Lower leg skin (tissue), 3 donors: ENCODE measurements at regions not wholly inside any gene's neighbourhood (a gene's known extent, or its start where the extent isn't known, plus 50 kb on each side); places are given as distances from the start of the nearest gene placed in this dataset.
"Not testable (repeated sequence)": the region's sequence is repeated elsewhere in the genome, so short reads cannot be mapped to it uniquely, and the experiment has no call there.

Experiments
- CTCF ChIP-seq, 3 donors: fragments of 450-650 bp; IDR thresholded peaks; one replicate each; pipeline ENCODE4 v1.5.1; 2016; ENCODE audit warnings: antibody characterized with exemption in 3 of 3, mild to moderate bottlenecking in 3 of 3, moderate library complexity in 2 of 3
- POLR2A ChIP-seq, 2 donors: fragments of 450-650 bp; IDR thresholded peaks; one replicate each; pipeline ENCODE4 v1.6.1; 2016 to 2017; ENCODE audit warnings: antibody characterized with exemption in 2 of 2, mild to moderate bottlenecking in 1 of 2, moderate library complexity in 1 of 2

GRCh38 chr22:11306933-11307518 lies 4221.0 kb upstream of the OR11H1 start:
- not testable (repeated sequence) for TF ChIP-seq CTCF, POLR2A (IDR thresholded peaks at IDR 0.05)
